ENCODE measurements at regions not wholly inside any gene's neighbourhood (a gene's known extent, or its start where the extent isn't known, plus 50 kb on each side); places are given as distances from the start of the nearest gene placed in this dataset.

DNA sequence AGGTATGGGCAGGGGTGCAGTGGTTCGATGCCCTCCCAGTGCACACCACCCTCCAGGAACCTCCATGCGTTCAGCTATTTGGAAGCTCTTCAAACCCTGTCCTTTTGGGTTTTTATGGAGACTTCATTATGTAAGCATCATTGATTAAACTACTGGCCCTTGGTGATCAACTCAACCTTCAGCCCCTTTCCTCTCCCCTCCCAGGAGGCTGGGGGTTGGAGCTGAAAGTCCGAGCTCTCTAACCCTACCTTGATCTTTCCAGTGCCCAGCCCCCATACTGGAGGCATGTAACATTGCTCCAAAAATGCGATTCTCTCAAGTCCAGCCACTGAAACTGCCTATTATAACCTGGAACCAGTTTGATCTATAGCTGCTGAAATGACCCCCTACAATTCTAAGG lies 188.1 kb downstream of the IPO8 start:
- no peak for DNase-seq (ENCODE audit: low read depth in 2 of 2)

GRCh38 chr12:30506411-30506810 lies 189.3 kb downstream of the IPO8 start:
- DNase-seq (ENCODE audit: low read depth in 2 of 2): no peak

- no peak for DNase-seq (ENCODE audit: low read depth in 2 of 2)
These were observed 194.0 kb downstream of the IPO8 start for GRCh38 chr12:30501718-30502117.

DNA sequence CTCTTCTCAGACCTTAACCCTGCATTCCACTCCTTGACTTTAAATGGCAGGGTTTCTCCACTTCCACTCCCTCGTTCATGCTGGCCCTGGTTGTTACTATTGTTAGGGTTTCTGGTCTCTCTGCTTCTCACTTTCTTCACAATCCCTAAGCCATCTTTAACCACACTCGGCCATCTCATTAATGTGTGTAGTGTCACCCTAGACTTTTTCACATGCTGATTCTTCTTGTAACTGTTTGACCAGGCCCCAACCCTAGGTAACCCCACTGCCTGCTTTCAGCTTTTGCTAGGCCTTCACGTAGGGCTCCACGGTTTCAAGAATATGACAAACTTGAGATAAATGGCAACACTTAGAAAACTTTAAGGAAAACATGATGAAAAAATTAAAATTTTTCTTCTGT lies 195.1 kb downstream of the IPO8 start:
- DNase-seq (ENCODE audit: low read depth in 2 of 2): no peak

DNA sequence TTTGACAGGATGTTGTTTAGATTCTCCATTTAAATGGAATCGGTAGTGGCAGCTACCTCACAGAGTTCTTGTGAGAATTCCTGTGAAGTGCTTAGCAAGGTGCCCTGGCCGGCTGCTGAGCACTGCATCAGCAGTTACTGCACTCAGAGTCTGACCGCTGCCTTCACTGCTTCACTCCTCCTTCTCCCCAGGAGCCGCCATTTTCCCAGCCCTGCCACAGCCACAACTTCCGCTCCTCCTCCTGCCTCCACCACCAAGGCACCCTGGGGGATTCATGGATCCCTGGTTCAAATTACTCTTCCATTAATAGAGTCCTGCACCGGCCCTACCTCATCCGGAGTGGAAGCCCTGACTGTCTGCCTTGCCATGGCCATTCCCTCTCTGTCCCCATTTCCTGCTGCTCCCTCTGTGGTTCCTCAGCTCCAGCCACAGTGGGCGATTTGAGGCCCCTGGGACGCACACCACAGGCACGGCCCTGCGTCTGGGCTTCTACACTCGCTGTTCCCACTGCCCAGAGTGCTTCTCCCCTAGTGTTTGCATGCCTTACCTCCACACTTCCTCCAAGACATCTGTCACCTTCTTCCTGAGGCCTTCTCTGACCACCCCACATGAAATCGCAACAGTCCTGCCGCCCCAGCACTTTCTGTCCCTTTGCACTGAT lies 210.3 kb downstream of the IPO8 start:
- DNase-seq (ENCODE audit: low read depth in 2 of 2): no peak

DNA sequence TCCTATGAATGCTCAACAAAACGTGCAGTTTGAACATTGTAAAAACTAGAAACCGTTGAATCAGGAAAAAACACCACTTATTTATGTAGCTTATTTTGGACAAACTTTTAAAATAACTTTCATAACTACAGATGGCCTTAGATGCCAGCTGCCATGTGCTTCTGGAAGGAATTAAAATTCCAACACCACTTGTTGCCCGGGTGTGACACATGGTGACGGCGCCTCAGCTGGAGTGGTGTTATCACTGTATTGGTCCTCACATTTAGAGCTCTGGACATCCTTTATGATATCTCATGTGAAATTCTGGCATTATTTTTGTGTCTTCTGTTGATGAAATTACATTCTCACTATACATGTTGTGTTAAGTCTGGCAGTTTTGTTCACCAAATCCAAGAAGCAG lies 211.0 kb downstream of the IPO8 start:
- no peak for DNase-seq (ENCODE audit: low read depth in 2 of 2)

DNA sequence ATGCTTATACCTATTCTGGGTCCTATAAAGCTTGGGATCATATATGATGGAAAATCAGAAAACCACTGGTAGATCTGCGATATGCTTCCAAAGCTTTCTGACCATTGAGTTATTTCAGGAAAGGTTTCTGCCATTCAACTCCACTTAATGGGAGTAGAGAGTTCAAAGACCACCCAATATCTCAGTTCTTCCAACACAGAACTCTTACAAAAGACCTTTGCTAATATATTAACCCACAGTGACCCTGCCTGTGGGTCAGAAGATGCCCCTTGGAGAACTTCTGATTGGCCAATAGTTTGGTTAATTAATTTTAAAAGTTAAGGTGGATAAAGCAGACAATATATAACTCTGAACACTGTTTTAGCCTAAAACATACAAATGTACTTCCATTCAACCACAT lies 213.0 kb downstream of the IPO8 start:
- DNase-seq (ENCODE audit: low read depth in 2 of 2): no peak

GRCh38 chr12:30473274-30473673 lies 222.4 kb downstream of the IPO8 start:
- DNase-seq (ENCODE audit: low read depth in 2 of 2): no peak

DNA sequence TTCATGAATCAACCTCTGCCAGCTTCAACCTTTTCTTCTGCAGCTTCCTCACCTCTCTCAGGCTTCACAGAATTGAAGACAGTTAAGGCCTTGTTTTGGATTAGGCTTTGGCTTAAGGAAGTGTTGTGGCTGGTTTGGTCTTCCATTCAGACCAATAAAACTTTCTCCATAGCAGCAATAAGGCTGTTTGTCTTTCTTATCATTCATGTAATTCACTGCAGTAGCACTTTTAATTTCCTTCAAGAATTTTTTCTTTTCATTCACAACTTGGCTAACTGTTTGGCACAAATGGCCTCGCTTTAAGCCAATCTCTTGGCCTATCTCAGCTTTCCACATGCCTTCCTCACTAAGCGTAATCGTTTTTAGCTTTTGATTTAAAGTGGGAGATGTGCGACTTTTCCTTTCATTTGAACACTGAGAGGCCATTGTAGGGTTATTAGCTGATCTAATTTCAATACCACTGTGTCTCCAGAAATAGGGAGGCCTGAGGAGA lies 229.5 kb downstream of the IPO8 start:
- DNase-seq (ENCODE audit: low read depth in 2 of 2): no peak

GRCh38 chr12:30463636-30464035 lies 232.0 kb downstream of the IPO8 start:
- no peak for DNase-seq (ENCODE audit: low read depth in 2 of 2)

- no peak for DNase-seq (ENCODE audit: low read depth in 2 of 2)
These were observed 233.4 kb downstream of the IPO8 start for GRCh38 chr12:30462249-30462648.

- no peak for DNase-seq (ENCODE audit: low read depth in 2 of 2)
These were observed 234.5 kb downstream of the IPO8 start for GRCh38 chr12:30461026-30461615.

GRCh38 chr12:30458453-30458852 lies 237.2 kb downstream of the IPO8 start:
- no peak for DNase-seq (ENCODE audit: low read depth in 2 of 2)

DNA sequence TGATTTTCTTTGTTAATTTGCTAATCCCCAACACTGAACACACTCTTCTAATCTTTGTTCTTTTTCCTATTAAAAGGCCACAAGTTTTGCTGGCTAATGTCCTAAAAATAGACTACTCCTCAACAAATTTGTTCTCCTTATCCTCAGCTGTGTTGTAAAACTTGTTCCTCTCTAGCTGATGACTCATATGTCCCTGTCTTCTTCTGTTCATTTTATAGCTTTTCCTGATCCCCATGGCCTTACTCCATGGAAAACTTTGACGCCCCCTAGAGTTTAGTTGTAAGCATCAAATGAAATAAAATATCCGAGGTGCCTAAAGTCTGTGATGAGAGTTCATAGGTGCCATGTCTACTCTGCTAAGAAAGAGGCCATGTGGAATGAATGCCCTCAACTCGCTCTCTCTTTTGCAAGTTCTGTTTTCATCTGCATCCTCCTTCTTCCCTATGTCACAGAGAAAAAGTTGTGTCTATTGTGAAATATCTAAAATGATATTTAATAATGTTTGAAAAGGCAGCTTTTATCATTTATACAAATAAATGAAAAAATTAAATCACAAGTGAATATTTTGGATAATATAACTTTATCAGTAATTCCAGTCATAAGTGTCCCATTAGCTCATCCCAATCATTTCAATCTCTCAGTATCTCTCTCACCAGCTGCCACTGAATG lies 237.9 kb downstream of the IPO8 start:
- no peak for DNase-seq (ENCODE audit: low read depth in 2 of 2)

DNA sequence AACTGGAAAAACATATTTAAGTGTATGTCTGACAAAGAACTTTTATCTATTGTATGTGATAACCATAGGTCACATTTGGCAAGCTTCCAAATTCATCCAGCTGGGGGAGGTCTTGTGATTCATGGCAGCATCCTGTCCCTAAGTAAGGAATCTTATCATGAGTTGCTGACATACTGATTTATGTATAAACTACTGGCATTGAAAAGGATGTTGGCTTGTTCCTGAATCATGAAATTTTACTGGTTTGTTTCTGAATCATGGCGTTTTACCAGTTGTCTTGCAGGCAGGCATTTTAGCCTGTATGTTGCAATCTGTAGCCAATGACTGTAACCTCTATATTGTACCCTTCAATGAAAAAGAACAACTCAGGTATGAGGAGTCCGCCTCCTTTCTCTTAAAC lies 244.8 kb downstream of the IPO8 start:
- DNase-seq (ENCODE audit: low read depth in 2 of 2): no peak

- no peak for DNase-seq (ENCODE audit: low read depth in 2 of 2)
These were observed 245.4 kb downstream of the IPO8 start for GRCh38 chr12:30450226-30450625.

- no peak for DNase-seq (ENCODE audit: low read depth in 2 of 2)
These were observed 247.6 kb downstream of the IPO8 start for GRCh38 chr12:30448038-30448437.

DNA sequence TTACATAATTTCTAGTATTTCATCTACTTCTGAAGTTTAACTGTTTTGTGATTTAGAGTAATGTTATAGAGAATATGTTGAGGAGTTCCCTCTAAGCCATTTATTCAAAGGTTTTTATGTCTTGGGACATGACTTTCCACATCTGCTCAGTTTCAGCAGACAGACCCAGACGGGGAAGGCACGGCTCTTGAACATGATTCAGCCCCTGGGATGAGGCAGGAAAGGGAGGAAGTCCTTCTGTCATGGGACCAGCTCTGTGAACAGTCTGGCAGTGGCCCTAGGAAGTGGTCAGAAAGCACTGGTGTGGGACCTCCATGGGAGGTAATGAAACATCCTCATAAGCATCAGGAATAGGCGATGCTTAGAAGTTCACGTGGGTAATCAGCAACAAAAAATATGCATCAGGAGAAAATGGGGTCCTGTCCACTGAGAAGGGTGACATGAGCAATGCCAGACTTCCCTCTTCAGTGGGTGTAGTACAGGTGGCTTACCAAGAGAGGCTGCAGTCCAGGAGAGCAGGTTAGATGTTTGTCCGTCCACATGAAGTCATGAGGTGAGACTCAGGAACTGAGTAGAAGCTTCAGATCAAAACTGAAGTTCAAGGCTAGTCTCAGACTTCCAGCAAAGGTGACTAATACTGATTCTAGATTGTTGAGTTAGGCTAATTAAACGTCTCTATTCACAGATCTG lies 248.5 kb downstream of the IPO8 start:
- DNase-seq (ENCODE audit: low read depth in 2 of 2): no peak

DNA sequence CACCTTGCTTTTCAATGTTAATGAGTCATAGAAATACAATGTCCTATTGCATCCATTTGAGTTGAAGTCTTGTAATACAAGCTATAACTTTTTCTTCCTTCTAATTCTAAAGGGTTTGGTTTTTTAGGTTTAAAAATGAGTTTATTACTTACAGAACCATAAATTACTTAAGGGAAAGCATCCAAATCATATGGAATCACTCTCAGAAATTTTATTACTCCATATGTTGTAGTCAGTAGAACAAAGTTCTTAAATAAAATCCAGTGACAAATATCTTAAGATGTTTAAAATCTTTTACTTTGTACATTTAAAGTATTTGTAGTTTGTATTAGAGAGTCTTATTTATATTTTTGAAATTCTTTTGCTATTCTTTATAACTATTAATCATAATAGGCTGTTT lies 253.2 kb downstream of the IPO8 start:
- no peak for DNase-seq (ENCODE audit: low read depth in 2 of 2)

- DNase-seq (ENCODE audit: low read depth in 2 of 2): no peak
These were observed 254.7 kb downstream of the IPO8 start for GRCh38 chr12:30440826-30441602.

DNA sequence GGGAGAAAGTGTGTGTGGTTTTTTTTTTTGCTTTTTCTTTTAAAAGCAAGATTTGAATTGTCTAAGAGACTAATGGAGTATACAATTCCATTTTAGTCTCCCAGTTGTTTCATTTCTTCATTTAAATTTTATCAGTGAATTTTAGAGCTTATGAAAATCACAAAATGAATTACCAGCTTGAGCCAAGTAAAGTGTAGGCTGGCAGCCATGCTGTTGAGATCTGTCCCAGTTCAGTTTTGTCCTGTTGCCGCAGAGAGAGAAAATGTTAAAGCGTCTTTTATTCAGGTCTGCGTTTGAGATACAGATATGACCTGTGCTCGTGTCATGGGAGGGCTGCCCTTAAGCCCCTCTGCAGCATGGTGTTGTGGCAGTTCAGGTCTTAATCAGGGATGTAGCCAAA lies 256.5 kb downstream of the IPO8 start:
- no peak for DNase-seq (ENCODE audit: low read depth in 2 of 2)

GRCh38 chr12:30438601-30439041 lies 257.0 kb downstream of the IPO8 start:
- no peak for DNase-seq (ENCODE audit: low read depth in 2 of 2)
